M059J (cell line): ENCODE measurements at regions not wholly inside any gene's neighbourhood (a gene's known extent, or its start where the extent isn't known, plus 50 kb on each side); places are given as distances from the start of the nearest gene placed in this dataset.
"Not testable (repeated sequence)": the region's sequence is repeated elsewhere in the genome, so short reads cannot be mapped to it uniquely, and the experiment has no call there.

ENCODE experiments used
- DNase-seq: peaks from one replicate; pipeline ENCODE4 v3.0.0-alpha.2; 2012; ENCODE audit warnings: low read depth

DNA sequence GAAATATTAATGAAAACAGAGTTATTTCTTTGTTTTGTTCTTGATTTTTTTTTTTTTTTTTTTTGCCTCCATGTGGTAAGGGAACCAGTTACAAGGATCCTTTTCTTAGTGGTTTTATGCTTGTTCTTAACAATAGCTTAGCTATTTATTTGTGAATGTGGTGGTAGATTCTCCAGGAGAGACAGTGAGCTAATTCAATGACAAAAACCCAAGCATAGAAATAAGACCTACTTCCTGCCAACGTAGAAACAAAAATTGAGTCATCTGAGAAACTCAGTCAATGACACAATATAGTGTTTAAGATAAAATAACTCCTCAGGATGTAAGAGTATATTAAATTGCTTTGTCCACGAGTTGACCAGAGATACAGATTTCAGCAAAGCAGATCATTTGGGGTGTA lies 863.8 kb upstream of the PABPC4L start:
- peak; percentile 2 for DNase-seq

DNA sequence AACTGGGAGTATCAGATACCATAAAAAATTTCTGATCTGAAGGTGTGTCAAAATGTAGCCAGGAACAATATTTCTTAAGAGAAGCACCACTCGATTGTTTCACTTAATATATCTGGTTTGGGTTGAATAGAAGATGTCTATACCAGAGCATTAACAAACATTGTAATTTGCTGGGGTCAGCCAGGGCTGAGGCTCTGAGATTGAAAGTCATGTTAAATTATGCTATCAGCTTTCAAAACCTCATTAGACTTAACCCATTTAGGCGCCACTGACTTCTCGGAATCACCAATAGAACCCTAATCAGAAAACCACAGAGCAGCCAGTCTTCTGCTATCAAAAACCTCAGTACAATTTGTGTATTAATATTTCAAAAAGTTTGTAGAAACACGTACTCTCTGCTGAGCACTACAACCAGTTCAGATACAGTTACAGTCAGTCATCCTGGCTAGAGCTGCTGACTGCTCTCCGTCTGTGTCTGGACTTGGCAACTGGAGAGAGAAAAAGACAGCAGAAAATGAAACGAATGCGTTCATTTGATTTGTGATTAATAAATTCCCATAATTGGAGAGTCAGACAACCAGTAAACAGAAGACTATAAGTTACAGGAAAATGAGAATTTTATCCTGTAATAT lies 848.6 kb upstream of the PABPC4L start:
- DNase-seq = peak; percentile 3

DNA sequence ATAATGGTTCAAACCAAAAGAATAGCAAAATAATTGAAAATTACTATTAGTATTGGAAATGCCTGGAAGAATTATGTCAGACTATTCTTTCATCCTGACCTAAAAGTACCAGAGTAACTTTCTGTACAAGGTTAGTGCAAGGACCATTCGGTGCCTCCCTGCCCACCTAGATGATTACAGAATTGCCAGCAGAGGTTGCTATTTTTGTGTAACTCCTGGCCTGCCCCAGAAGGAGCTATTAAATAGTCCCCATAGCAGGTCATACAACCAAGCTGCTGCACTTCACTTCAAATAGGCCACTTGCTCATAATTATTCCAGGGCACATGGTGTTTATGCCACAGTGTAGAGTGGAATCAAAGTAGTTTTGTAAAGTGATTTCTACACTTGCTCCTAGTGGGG lies 831.1 kb upstream of the PABPC4L start:
- DNase-seq = no peak

DNA sequence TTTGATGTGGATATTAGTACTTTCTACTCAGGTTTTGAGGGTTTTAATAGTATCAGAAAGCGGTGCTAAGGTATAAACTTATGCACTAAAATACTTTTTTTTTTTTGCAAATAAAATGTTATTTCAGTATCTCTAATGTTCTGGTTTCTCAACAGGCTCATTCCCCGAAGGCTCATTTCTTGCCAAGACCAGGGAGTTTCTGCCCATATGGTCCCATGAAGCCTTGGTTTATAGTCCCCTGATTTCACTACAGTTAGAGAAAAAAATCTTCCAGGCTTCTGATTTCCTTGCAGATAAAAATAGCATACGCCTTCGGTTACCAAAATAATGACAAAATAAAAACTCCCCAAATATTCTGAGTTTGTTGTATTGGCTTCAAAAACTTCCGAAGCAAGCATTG lies 814.2 kb upstream of the PABPC4L start:
- no peak for DNase-seq

DNA sequence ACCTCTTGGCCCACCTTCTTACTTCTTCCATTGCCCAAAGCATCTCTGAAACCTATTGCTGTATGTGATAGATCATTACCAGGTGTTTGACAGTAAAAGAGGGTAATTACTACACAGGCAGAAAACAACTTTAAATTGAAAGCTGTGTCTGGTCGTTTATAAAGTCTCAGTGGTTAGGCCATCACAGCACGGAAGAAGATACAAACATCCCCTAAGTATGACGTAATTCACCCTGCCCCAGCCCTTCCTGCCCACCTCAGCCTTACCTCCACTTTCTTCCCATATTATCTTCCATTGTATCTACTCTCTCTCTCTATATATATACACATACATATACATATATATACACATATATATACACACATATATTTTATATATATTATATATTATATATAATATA lies 805.8 kb upstream of the PABPC4L start:
- DNase-seq = no peak

DNA sequence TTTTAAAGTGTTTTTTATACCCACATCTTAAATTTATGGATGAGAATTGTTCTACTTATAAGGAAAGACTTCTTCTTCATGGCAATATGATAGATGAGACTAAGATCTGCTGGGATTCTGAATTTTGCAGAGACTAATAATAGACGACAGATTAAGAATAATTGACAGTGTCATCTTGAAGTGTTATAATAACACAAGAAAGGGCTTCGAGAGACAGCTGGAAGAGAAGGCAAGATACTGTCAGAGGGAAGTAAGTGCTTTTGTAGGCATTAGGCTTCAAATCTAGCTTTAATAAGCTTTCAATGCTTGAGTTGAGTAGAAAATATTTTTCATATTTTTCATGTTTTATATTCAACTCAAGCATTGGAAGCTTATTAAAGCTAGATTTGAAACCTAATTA lies 797.6 kb upstream of the PABPC4L start:
- no peak for DNase-seq

DNA sequence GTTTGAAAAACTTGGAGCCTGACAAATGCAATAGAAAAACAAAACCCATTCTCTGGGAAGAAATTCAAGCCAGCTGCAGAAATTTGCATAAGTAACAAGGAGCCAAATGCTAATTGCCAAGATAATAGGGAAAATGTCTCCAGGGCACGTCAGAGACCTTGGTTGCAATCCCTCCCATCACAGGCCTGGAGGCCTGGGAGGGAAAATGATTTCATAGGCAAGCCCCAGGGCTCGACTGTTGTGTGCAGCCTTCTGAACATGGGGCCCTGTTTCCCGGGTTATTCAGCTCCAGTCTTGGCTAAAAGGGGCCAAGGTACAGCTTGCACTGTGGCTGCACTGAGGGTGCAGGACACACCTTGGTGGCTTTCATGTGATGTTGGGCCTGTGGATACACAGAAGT lies 760.4 kb upstream of the PABPC4L start:
- no peak for DNase-seq

DNA sequence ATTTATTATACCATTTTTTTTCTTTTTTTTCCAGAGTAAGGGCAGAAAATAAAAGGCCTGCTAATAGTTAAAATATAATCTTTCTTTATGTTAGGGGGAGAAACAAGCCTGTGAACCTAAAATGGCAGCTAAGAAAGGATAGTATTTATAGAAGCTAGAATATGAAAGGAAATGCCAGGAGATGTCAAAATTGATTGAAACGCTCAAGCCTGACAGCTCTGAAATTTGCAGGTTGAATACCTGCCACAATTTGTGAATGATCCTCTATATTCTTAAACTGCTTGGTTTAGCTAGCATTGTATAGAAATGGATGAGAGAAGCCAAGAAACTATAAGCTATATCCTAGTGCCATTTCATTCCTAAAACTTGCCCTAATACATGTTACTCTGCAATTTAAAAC lies 757.3 kb upstream of the PABPC4L start:
- no peak for DNase-seq

DNA sequence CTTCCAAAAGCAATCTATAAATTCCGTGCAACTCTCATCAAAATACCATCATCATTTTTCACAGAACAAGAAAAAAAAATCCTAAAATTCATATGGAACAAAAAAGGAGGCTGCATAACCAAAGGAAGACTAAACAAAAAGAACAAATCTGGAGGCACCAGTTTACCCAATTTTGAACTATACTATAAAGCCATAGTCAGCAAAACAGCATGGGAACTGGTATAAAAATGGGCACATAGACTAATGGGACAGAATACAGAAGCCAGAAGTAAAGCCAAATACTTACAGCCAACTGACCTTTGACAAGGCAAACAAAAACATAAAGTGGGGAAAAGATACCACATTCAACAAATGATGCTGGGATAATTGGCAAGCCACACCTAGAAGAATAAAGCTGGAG lies 753.5 kb upstream of the PABPC4L start:
- no peak for DNase-seq

DNA sequence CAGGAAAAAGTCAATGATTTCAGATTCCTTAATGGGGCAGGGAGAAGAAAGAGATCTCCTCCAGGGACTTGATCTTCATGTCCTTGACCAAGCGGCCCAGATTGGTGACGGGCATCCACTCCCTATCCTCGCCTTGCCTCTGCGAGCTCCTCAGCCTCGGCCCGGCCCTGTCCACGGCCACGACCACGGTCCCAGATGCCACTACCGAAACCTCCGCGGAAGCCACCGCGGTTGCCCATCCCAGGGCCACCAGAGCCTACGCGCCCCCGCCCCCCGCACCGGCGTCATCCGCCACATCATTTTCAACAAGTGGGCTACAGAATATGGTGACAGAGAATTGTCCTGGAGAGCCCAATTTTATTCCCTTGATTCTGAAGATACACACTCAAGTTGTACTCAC lies 751.2 kb upstream of the PABPC4L start:
- no peak for DNase-seq

DNA sequence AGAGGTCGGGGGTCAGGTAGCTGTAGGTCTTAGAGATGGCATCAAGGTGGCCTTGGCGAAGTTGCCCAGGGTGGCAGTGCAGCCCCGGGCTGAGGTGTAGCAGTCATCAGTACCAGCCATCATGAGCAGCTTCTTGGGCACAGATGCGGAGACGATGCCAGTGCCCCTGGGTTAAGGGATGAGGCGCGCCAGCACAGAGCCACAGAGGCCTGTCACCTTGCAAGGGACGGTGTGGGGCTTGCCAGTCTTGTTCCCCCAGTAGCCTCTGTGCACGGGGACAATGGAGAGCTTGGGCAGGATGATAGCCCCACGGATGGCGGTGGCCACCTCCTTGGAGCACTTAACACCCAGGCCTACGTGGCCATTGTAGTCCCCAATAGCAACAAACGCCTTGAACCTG lies 750.7 kb upstream of the PABPC4L start:
- DNase-seq = no peak

DNA sequence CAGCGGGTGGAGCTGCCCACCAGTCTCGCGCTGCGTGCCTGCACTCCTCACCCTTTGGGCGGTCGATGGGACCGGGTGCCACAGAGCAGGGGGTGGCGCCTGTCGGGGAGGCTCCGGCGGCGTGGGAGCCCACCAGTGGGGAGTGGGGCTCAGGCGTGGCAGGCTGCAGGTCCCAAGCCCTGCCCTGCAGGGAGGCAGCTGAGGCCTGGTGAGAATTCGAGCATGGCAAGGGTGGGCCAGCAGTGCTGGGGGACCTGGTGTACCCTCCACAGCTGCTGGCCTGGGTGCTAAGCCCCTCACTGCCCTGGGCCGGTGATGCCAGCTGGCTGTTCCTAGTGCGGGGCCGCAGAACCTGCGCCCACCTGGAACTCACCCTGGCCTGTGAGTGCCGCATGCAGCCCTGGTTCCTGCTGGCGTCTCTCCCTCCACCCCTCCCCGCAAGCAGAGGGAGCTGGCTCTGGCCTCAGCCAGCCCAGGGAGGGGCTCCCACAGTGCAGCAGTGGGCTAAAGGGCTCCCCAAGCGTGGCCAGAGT lies 746.6 kb upstream of the PABPC4L start:
- no peak for DNase-seq

DNA sequence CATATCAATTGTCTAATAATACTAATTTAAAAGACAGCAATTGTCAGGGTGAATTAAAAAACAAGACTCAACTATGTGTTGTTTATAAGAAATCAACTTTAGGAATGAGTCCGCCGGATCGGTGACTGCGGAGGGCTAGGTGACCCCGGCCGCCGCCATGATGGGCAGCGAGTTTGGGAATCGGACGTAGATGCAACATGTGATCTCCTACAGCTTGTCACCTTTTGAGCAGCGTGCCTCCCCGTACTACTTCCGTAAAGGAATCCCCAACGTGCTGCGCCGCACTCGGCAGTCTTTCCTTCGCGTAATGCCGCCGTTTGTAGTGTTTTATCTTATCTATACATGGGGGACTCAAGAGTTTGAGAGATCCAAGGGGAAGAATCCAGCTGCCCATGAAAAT lies 742.5 kb upstream of the PABPC4L start:
- no peak for DNase-seq

DNA sequence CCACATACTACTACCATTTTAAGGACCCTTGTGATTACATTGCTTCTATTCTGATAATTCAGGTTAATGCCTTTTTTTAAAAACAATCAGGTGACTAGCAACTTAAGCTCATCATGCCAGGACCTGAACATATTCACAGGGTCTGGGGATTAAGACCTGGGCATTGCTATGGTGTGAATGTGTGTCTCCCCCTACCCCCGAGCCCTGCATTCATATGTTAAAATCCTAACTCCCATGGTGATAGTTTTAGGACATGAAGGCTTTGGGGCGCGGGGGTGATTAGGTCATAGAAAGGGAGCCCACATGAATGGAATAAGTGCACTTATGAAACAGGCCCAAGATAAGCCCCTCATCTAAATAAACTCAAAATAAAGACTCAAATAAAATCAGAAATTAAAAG lies 734.4 kb upstream of the PABPC4L start:
- no peak for DNase-seq

DNA sequence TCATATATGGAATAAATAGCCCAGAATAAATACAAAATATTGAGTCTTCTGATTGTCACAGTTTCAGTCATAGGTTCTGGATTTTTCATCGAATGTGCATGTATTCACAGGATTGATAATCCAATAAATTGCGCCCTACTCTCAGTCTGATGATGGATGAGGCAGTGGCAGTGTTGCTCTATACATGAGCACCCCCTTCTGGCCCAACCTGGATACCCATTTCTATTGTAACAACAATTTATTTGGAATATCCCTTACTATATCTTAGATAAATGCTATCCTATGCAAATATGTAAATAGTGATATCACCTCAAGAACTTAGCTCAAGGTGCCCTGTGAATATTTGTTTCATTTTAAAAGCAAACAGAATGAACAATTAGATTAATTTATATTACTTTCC lies 733.7 kb upstream of the PABPC4L start:
- DNase-seq = peak; percentile 7

DNA sequence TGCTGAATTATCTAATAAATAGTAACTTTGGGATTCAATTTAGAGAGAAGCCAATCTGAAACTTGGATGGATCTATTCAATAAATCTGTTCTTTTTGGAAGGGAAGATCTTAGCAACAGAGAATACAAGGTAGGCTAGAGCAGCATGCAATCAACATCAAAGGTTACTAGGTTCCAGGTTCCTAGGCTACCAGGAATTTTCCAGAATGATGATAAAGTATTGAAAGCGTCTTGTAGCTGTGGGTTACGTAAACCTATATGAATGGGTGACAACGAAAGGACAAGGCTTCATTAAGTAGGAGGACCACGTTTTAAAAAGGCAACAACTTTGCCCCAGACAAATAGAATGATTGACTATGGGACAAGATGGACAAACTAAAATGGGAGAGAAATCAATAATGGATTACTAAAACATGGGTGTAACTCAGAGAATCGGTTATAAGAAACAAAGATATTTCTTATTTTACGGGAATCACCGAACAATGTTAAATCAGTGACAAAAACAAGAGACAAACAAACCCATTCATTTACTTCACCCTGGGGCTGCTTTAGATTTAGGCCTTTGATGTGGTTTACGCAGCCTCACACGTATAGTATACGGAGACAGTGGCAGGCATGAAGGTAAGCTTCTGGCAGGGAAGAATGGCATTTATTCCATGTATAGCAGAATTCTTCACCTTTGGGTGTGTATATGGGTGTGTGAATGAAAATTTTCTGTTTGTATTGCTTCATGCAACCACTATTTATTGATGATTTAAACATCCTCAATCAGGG lies 732.6 kb upstream of the PABPC4L start:
- DNase-seq = no peak

DNA sequence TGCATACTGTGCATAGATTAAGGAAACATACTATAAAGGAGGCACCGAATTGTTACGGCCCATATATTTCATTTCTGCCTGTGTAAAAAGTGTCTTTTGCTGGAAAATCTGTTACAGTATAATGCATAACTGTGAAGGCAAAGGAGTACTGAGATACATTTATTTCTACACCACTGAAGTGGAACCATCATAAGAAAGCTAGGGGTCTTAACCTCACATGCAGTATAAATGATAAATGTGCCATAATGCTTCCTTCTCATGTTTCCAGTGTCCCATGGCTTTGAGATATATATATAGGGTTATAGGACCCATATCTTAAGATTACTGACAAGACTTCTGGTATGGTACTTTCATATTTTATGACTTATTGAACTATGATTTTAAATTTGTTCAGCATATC lies 713.8 kb upstream of the PABPC4L start:
- DNase-seq = no peak

DNA sequence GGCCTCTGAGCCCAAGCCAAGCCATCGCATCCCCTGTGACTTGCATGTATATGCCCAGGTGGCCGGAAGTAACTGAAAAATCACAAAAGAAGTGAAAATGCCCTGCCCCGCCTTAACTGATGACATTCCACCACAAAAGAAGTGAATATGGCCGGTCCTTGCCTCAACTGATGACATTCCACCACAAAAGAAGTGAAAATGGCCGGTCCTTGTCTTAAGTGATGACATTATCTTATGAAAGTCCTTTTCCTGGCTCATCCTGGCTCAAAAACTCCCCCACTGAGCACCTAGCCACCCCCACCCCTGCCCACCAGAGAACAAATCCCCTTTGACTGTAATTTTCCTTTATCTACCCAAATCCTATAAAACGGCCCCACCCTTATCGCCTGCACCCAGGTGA lies 712.7 kb upstream of the PABPC4L start:
- DNase-seq = not testable (repeated sequence)

DNA sequence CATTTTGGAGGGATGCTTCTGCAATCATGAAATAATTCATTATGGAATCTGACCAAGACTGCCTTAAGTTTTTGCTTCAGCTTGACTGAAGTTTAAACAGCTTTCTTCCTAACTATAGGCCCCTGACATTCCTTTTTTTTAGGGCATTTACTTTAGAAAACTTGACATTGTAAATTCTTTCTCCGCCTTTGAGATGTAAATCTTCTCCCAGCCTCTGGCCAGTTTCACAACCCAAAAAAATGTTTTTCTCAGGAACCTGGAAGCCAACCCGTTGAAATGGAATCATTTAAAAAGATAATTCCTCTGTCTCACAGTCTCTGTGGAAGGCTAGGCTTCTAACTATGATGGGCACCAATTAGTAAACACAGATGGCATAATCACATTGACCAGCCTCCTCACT lies 710.4 kb upstream of the PABPC4L start:
- DNase-seq = no peak

DNA sequence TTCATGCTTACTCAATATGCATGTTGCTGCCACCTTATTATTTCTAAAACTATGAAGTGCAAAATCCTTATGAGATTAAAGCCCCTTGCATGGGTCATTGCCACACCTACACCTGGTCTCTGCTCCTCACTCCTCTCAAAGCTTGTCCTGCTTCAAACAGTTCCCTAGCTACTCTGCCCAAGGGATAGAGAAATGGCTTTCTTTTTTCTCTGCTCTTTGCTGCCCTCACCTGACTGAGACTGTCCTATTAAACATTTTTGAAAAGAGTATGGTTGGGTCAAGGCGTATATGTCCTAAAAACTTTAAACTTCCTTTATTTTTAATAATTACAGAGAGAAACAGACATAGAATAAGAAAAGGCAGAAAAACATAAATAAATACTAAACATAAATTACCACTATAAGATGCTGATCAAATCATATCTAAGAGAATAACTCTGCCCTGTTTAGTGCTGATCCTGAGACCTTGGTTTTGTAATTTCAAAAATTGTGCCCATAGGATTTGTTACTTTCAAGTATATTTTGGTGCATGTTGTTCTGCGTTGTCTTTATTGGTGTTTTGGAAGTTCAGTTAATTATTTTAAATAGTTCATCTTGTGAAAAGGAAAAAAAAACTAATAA lies 704.9 kb upstream of the PABPC4L start:
- peak; percentile 18 for DNase-seq

DNA sequence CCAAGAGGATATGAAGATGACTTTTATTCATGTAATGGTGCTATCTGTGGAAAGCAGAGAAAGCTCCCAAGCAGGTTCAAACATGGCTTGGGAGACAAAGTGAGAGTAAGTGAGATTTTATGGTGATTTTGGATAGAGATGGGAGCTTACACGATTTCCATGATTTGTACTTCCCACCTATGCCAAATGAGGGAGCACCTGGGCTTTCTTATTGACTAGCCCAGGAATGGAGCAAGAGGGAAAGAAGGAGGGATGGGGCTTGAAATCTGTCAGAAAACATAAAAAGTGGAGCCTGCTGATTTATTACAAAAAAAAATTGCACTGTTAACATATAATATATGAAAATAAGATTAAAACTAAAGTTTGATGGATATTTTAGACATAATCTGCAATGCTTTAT lies 703.5 kb upstream of the PABPC4L start:
- no peak for DNase-seq

DNA sequence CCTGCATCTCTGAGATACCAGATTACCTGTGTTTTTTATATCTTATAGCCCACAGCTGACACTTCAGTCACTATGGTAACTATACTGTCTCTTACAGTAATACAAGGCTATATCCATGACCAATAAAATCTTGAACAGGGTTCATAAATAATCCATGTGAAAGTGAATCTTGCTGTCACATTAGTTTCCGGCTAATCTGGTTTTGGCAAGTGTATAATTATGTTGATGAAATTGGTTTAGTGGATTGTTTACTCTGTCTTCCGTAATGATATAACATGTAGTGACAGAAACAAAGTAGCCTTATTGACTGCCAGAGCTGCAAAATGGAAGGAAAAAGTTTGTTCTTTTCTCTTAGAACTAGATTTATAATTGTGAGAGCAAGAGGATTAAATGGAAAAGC lies 686.6 kb upstream of the PABPC4L start:
- no peak for DNase-seq

DNA sequence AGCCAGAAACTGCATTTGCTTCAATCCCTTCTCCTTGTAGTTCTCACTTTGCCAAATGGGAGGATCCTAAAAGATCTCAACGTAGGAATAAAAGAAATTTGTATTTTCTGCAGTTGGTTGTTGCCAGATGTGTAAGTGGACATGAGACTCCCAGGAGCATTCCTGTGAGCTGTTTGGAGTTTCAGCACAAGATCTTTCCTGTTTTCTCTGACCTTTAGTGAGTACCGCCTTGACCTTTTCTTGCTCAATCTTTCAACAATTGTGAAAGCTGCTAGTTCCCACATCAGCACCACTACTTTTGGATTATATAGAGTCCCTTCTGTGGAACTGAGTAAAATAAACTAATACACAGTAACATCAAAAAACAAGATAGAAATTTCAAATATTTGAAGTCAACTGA lies 683.8 kb upstream of the PABPC4L start:
- DNase-seq = no peak
